ENCODE measurements at regions not wholly inside any gene's neighbourhood (a gene's known extent, or its start where the extent isn't known, plus 50 kb on each side); places are given as distances from the start of the nearest gene placed in this dataset.
"Not testable (repeated sequence)": the region's sequence is repeated elsewhere in the genome, so short reads cannot be mapped to it uniquely, and the experiment has no call there.

GRCh38 chr12:13443028-13443427 lies 246.5 kb downstream of the EMP1 start:
- DNase-seq (ENCODE audit: low read depth, low spot score), result no peak

- no peak for DNase-seq (ENCODE audit: low read depth, low spot score)
These were observed 245.9 kb downstream of the EMP1 start for GRCh38 chr12:13442457-13442856.

- DNase-seq (ENCODE audit: low read depth, low spot score), result no peak
These were observed 244.3 kb downstream of the EMP1 start for GRCh38 chr12:13440844-13441243.

- no peak for DNase-seq (ENCODE audit: low read depth, low spot score)
These were observed 241.0 kb downstream of the EMP1 start for GRCh38 chr12:13437541-13437940.

GRCh38 chr12:13436696-13437391 lies 240.3 kb downstream of the EMP1 start:
- no peak for DNase-seq (ENCODE audit: low read depth, low spot score)

- no peak for DNase-seq (ENCODE audit: low read depth, low spot score)
These were observed 239.7 kb downstream of the EMP1 start for GRCh38 chr12:13436182-13436581.

GRCh38 chr12:13435235-13435933 lies 238.9 kb downstream of the EMP1 start:
- DNase-seq (ENCODE audit: low read depth, low spot score), result peak; percentile 5

GRCh38 chr12:13433768-13434167 lies 237.2 kb downstream of the EMP1 start:
- no peak for DNase-seq (ENCODE audit: low read depth, low spot score)

- no peak for DNase-seq (ENCODE audit: low read depth, low spot score)
These were observed 234.5 kb downstream of the EMP1 start for GRCh38 chr12:13431041-13431440.

GRCh38 chr12:13428538-13429265 lies 232.2 kb downstream of the EMP1 start:
- no peak for DNase-seq (ENCODE audit: low read depth, low spot score)

- DNase-seq (ENCODE audit: low read depth, low spot score), result no peak
These were observed 229.2 kb downstream of the EMP1 start for GRCh38 chr12:13425766-13426165.

- no peak for DNase-seq (ENCODE audit: low read depth, low spot score)
These were observed 225.8 kb downstream of the EMP1 start for GRCh38 chr12:13422291-13422690.

- DNase-seq (ENCODE audit: low read depth, low spot score), result no peak
These were observed 221.0 kb downstream of the EMP1 start for GRCh38 chr12:13417516-13417915.

- no peak for DNase-seq (ENCODE audit: low read depth, low spot score)
These were observed 214.8 kb downstream of the EMP1 start for GRCh38 chr12:13411287-13411686.

GRCh38 chr12:13405961-13406703 lies 209.6 kb downstream of the EMP1 start:
- DNase-seq (ENCODE audit: low read depth, low spot score), result no peak

- no peak for DNase-seq (ENCODE audit: low read depth, low spot score)
These were observed 208.3 kb downstream of the EMP1 start for GRCh38 chr12:13404631-13405473.

- DNase-seq (ENCODE audit: low read depth, low spot score), result no peak
These were observed 207.6 kb downstream of the EMP1 start for GRCh38 chr12:13404111-13404628.

GRCh38 chr12:13391375-13391774 lies 194.8 kb downstream of the EMP1 start:
- DNase-seq (ENCODE audit: low read depth, low spot score), result not testable (repeated sequence)

- no peak for DNase-seq (ENCODE audit: low read depth, low spot score)
These were observed 194.4 kb downstream of the EMP1 start for GRCh38 chr12:13390918-13391317.

- no peak for DNase-seq (ENCODE audit: low read depth, low spot score)
These were observed 193.9 kb downstream of the EMP1 start for GRCh38 chr12:13390381-13390861.

GRCh38 chr12:13387101-13387500 lies 190.6 kb downstream of the EMP1 start:
- no peak for DNase-seq (ENCODE audit: low read depth, low spot score)
